ENCODE measurements at regions not wholly inside any gene's neighbourhood (a gene's known extent, or its start where the extent isn't known, plus 50 kb on each side); places are given as distances from the start of the nearest gene placed in this dataset.
"Not testable (repeated sequence)": the region's sequence is repeated elsewhere in the genome, so short reads cannot be mapped to it uniquely, and the experiment has no call there.

DNA sequence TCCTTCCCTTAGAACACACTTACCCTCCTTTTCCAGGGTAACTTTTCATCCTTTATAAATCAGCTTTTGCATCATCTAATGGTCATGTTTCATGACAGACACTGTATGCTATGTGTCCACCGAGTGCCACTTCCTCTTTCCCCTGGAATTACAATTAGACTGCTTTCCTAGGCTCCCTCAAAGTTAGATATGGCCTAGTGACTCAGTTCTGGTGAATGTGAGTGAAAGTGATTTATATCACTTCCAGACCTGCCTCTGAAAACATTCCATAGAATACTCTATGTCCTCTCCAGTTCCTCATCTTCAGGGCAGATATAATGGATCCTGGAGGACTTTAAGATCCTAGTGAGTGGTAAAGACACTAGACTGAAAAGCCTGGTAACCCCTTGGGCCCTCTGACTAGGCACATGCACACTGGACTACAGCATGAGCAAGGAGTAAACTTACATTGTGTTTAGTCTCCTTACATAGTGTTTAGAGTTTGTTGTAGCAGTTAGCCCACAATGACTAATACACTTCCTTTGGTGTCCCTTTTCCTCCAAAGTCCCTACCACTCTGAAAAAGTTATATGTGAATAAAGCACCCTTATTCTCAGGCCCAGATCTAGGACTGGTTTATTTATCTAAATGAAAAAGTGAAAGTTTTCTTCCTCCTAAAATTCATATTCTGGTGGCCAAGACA lies 59.3 kb downstream of the GPR88 start:
- CTCF ChIA-PET: interaction anchor here (1.2 kb wide), 1 partner anchor 272 kb away, joined by 4 read pairs; no protein-coding TSS in a partner anchor
- H3K27me3 Mint-ChIP-seq (ENCODE audit: insufficient read depth, unreplicated experiment): no peaks in the 10 kb centered on the region
- BruUV-seq (replicated peaks): no TSS peak
- intact Hi-C loops (cut with micrococcal nuclease): no loop called here
- POLR2A ChIA-PET: no interaction called here
- TF ChIP-seq, protein P1, sequence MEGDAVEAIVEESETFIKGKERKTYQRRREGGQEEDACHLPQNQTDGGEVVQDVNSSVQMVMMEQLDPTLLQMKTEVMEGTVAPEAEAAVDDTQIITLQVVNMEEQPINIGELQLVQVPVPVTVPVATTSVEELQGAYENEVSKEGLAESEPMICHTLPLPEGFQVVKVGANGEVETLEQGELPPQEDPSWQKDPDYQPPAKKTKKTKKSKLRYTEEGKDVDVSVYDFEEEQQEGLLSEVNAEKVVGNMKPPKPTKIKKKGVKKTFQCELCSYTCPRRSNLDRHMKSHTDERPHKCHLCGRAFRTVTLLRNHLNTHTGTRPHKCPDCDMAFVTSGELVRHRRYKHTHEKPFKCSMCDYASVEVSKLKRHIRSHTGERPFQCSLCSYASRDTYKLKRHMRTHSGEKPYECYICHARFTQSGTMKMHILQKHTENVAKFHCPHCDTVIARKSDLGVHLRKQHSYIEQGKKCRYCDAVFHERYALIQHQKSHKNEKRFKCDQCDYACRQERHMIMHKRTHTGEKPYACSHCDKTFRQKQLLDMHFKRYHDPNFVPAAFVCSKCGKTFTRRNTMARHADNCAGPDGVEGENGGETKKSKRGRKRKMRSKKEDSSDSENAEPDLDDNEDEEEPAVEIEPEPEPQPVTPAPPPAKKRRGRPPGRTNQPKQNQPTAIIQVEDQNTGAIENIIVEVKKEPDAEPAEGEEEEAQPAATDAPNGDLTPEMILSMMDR (IDR thresholded peaks at IDR 0.05; ENCODE audit: unreplicated experiment): no peak
- no peak overlapping the region for H3K27ac Mint-ChIP-seq (ENCODE audit: low read depth, unreplicated experiment)
- no peak overlapping the region for H3K4me3 Mint-ChIP-seq (ENCODE audit: unreplicated experiment)
- peak; percentile 11 for DNase-seq (ENCODE audit: unreplicated experiment)
- H3K36me3 Mint-ChIP-seq (ENCODE audit: insufficient read depth, unreplicated experiment): no peaks in the 10 kb centered on the region
- H3K4me1 Mint-ChIP-seq (ENCODE audit: insufficient read depth, unreplicated experiment): no peaks in the 10 kb centered on the region
- H3K9me3 Mint-ChIP-seq (ENCODE audit: unreplicated experiment): peaks cover 19% of the 10 kb centered on the region

GRCh38 chr1:100597784-100598183 lies 59.8 kb downstream of the GPR88 start:
- POLR2A ChIA-PET: no interaction called here
- peaks cover 25% of the 10 kb centered on the region for H3K9me3 Mint-ChIP-seq (ENCODE audit: unreplicated experiment)
- no peaks in the 10 kb centered on the region for H3K36me3 Mint-ChIP-seq (ENCODE audit: insufficient read depth, unreplicated experiment)
- no peaks in the 10 kb centered on the region for H3K4me1 Mint-ChIP-seq (ENCODE audit: insufficient read depth, unreplicated experiment)
- no peak overlapping the region for H3K27ac Mint-ChIP-seq (ENCODE audit: low read depth, unreplicated experiment)
- no TSS peak for BruUV-seq (replicated peaks)
- TF ChIP-seq, protein P1 (IDR thresholded peaks at IDR 0.05; ENCODE audit: unreplicated experiment): no peak
- CTCF ChIA-PET: no interaction called here
- DNase-seq (ENCODE audit: unreplicated experiment): no peak
- no peak overlapping the region for H3K4me3 Mint-ChIP-seq (ENCODE audit: unreplicated experiment)
- H3K27me3 Mint-ChIP-seq (ENCODE audit: insufficient read depth, unreplicated experiment): no peaks in the 10 kb centered on the region
- intact Hi-C loops (cut with micrococcal nuclease): no loop called here

- H3K4me1 Mint-ChIP-seq (ENCODE audit: insufficient read depth, unreplicated experiment); intact Hi-C loops (cut with micrococcal nuclease); DNase-seq (ENCODE audit: unreplicated experiment); POLR2A ChIA-PET; H3K36me3 Mint-ChIP-seq (ENCODE audit: insufficient read depth, unreplicated experiment); BruUV-seq (replicated peaks); H3K4me3 Mint-ChIP-seq (ENCODE audit: unreplicated experiment); H3K27me3 Mint-ChIP-seq (ENCODE audit: insufficient read depth, unreplicated experiment); CTCF ChIA-PET; H3K27ac Mint-ChIP-seq (ENCODE audit: low read depth, unreplicated experiment): not testable (repeated sequence)
- H3K9me3 Mint-ChIP-seq (ENCODE audit: unreplicated experiment): peaks cover 29% of the 10 kb centered on the region
Observed at GRCh38 chr1:100600377-100600776, 62.4 kb downstream of the GPR88 start.

- CTCF ChIA-PET: interaction anchor here (6.9 kb wide), 1 partner anchor 265 kb away, joined by 116 read pairs; no protein-coding TSS in a partner anchor
- H3K36me3 Mint-ChIP-seq (ENCODE audit: insufficient read depth, unreplicated experiment); DNase-seq (ENCODE audit: unreplicated experiment); H3K4me1 Mint-ChIP-seq (ENCODE audit: insufficient read depth, unreplicated experiment); H3K27ac Mint-ChIP-seq (ENCODE audit: low read depth, unreplicated experiment); H3K4me3 Mint-ChIP-seq (ENCODE audit: unreplicated experiment); POLR2A ChIA-PET; BruUV-seq (replicated peaks); intact Hi-C loops (cut with micrococcal nuclease); H3K27me3 Mint-ChIP-seq (ENCODE audit: insufficient read depth, unreplicated experiment): not testable (repeated sequence)
- peaks cover 29% of the 10 kb centered on the region for H3K9me3 Mint-ChIP-seq (ENCODE audit: unreplicated experiment)
Observed at GRCh38 chr1:100602028-100602427, 64.1 kb downstream of the GPR88 start.

DNA sequence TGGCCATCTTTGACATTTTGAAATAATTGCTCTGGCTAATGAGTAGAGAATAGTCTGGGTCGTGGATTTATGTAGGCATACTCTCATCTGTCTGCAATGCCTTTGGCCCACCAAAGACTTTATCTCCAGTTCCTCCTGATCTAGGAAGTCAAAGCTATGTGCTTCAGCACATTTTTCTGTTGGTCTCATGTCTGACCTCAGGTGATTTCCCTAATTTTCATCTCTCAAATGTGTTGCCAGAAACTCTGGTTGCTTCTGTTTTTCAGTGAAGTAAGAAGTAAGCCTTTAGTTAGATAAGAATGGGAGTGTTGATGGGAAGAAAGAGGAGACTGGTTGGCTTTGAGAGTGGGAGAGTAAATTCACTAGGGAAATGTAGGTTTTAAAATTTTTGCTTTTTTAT lies 66.4 kb downstream of the GPR88 start:
- Mint-ChIP-seq H3K27me3 (ENCODE audit: insufficient read depth, unreplicated experiment) (no peaks in the 10 kb centered on the region), H3K27ac (ENCODE audit: low read depth, unreplicated experiment) (no peak overlapping the region), H3K4me3 (ENCODE audit: unreplicated experiment) (no peak overlapping the region), H3K4me1 (ENCODE audit: insufficient read depth, unreplicated experiment) (no peaks in the 10 kb centered on the region), H3K9me3 (ENCODE audit: unreplicated experiment) (peaks cover 22% of the 10 kb centered on the region), H3K36me3 (ENCODE audit: insufficient read depth, unreplicated experiment) (no peaks in the 10 kb centered on the region)
- no peak for DNase-seq (ENCODE audit: unreplicated experiment)
- BruUV-seq (replicated peaks): no TSS peak
- ChIA-PET POLR2A (no interaction called here), CTCF (interaction anchor here (0.6 to 6.9 kb wide), 2 partner anchors 145 to 262 kb away, joined by 3 to 116 read pairs; no protein-coding TSS in a partner anchor)
- TF ChIP-seq, protein P1 (IDR thresholded peaks at IDR 0.05; ENCODE audit: unreplicated experiment): no peak
- intact Hi-C loops (cut with micrococcal nuclease): no loop called here
